Activated T-cell treated with anti-CD3 and anti-CD28 coated beads, Interleukin-2, amount 50 U/mL, for 1 hour (primary cell): ENCODE measurements at regions not wholly inside any gene's neighbourhood (a gene's known extent, or its start where the extent isn't known, plus 50 kb on each side); places are given as distances from the start of the nearest gene placed in this dataset.
"Not testable (repeated sequence)": the region's sequence is repeated elsewhere in the genome, so short reads cannot be mapped to it uniquely, and the experiment has no call there.

Experiments used
- DNase-seq: peaks from one replicate; pipeline ENCODE4 v3.0.0-alpha.2; 2020

- DNase-seq: no peak
Observed at GRCh38 chr4:188596021-188596420, 456.8 kb downstream of the TRIML1 start.

- no peak for DNase-seq
Observed at GRCh38 chr4:188603646-188604045, 464.4 kb downstream of the TRIML1 start.

- no peak for DNase-seq
Observed at GRCh38 chr4:188606635-188607034, 467.4 kb downstream of the TRIML1 start.

- no peak for DNase-seq
Observed at GRCh38 chr4:188611143-188611542, 471.9 kb downstream of the TRIML1 start.

- no peak for DNase-seq
Observed at GRCh38 chr4:188612659-188613058, 473.4 kb downstream of the TRIML1 start.

- no peak for DNase-seq
Observed at GRCh38 chr4:188613976-188614375, 474.7 kb downstream of the TRIML1 start.

- DNase-seq: no peak
Observed at GRCh38 chr4:188619456-188620149, 480.4 kb downstream of the TRIML1 start.

- no peak for DNase-seq
Observed at GRCh38 chr4:188620608-188621007, 481.4 kb downstream of the TRIML1 start.

GRCh38 chr4:188623314-188623854, 484.1 kb downstream of the TRIML1 start:
- DNase-seq: no peak

- DNase-seq: no peak
Observed at GRCh38 chr4:188624370-188624769, 485.1 kb downstream of the TRIML1 start.

GRCh38 chr4:188627892-188628291, 488.7 kb downstream of the TRIML1 start:
- DNase-seq: no peak

- DNase-seq: no peak
Observed at GRCh38 chr4:188639479-188640100, 500.3 kb downstream of the TRIML1 start.

- DNase-seq: no peak
Observed at GRCh38 chr4:188647820-188648370, 508.7 kb downstream of the TRIML1 start.

GRCh38 chr4:188649635-188650034, 510.4 kb downstream of the TRIML1 start:
- DNase-seq: no peak

GRCh38 chr4:188650516-188650915, 511.3 kb downstream of the TRIML1 start:
- DNase-seq: no peak

GRCh38 chr4:188657365-188657764, 518.1 kb downstream of the TRIML1 start:
- no peak for DNase-seq

GRCh38 chr4:188658958-188659522, 519.8 kb downstream of the TRIML1 start:
- no peak for DNase-seq

GRCh38 chr4:188660796-188661195, 521.6 kb downstream of the TRIML1 start:
- no peak for DNase-seq

GRCh38 chr4:188661502-188661901, 522.3 kb downstream of the TRIML1 start:
- no peak for DNase-seq

GRCh38 chr4:188663369-188663768, 524.1 kb downstream of the TRIML1 start:
- DNase-seq: no peak

- no peak for DNase-seq
Observed at GRCh38 chr4:188665491-188666457, 526.5 kb downstream of the TRIML1 start.

GRCh38 chr4:188678691-188679090, 539.5 kb downstream of the TRIML1 start:
- DNase-seq: not testable (repeated sequence)
